Urothelium cell line (cell line): ENCODE measurements at regions not wholly inside any gene's neighbourhood (a gene's known extent, or its start where the extent isn't known, plus 50 kb on each side); places are given as distances from the start of the nearest gene placed in this dataset.

Experiments
- DNase-seq: peaks from one replicate; pipeline ENCODE4 v3.0.0; 2011; ENCODE audit warnings: low spot score, mixed read lengths
- FAIRE-seq: peaks from 2 replicates; lab custom pipeline; 2011; peaks lifted over from hg19 to GRCh38; lab: Jason Lieb, UNC

DNA sequence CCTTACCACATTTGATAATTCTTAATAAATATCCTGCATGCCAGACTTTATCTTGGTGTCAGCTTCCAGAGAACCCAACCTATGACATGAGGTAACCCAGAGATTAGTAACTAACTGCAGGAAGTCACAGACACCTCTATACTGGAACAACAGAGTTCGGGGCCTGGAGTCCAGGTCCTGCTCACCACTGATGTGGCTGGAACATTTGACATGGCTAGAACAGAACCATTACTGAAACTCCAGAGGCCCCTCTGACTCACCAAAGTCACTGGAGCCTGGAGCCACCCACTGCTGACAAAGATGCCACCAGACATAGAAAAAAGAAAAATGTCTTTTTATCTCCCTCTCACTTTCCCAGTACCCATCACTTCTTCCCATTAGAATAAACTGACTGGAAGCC is 403.7 kb downstream of the MID1IP1 start:
- no peak for FAIRE-seq

DNA sequence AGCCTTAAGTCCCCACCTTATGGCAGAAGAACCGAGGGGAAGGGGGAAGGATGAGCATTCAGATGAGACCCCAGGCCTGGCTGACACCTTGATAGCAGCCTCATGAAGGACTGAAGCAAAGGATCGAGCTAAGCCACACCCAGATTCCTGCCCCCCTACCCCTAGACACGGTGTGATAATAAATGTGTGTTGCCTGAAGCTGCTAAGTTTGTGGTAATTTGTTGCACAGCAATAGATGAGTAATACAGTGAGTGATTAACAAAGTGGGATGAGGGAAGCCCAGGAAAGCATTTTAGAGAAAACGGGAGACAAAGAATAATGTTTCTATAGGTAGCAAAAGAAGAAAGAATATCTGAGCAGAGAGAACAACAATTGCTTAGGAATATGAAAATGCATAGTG is 404.2 kb downstream of the MID1IP1 start:
- FAIRE-seq: no peak

More for the DNA sequence above, 403.7 kb downstream of the MID1IP1 start:
- DNase-seq: no peak

DNA sequence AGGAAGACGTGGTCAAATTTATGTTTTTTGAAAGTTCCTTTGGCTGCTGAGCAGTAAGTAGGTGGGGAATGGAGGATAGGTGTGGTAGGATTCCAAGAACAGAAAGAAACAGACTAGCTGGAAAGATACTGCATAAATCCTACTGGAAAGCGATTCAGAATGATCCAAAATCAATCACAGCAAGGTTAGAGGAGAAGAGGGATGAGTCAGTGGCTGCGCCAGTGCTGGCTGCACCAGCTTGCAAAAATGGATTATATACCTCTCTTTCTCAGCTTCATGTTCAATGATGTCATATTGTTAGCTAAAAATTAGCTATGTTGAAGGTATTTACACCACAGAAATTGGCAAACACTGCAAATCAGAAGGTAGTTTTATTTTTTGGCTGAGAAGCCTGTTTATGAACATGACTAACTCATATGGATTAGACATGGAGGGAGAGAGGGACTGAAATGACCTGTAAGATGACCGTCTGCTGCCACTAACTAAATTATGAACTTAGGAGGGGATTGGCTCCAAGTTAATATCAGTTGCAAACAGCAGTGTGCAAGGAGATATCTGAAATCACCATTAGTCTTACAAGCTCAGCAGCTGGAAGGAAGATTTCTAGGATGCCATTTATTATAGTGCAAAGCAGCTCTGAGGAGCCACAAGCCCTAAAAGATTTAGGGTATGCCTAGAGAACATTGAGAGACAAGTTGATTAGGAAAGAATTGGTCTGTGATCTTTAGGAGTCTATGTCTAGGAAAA is 405.3 kb downstream of the MID1IP1 start:
- no peak for DNase-seq
- no peak for FAIRE-seq

More for the DNA sequence above, 404.2 kb downstream of the MID1IP1 start:
- DNase-seq: no peak

DNA sequence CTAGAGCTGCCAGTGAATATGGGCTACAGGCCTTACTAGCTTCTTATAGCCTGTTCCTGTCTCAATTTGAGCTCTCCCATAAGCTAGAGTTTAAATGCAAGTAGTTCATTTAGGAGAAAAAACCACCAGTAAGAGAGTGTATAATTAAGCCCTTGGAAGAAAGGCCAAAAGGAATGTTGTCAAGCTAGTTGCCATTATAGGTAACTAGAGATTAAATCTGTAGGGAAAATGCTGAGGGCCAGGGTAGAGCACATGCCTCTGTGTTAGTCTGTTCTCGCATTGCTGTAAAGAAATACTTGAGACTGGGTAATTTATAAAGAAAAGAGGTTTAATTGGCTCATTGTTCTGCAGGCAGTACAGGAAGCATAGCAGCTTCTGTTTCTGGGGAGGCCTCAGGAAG is 410.2 kb downstream of the MID1IP1 start:
- no peak for FAIRE-seq

DNA sequence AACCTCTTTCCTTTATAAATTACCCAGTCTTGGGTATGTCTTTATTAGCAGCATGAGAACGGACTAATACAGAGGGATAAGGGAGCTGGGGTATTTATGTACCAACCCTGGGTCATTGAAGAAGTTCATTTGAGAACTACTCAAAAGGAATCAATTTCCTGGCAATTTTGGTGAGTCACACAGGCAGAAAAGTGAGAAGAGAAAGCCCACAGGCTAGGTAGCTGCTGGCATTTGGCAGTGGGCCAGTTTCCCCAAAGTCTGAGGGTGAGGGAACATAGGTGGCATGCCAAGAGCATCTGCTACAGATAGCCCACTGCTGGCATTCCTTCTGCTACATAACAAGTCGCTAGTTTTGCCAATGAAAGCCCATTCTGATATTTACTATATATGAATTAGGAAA is 411.2 kb downstream of the MID1IP1 start:
- DNase-seq: no peak
- FAIRE-seq: no peak

More for the DNA sequence above, 410.2 kb downstream of the MID1IP1 start:
- DNase-seq: no peak

DNA sequence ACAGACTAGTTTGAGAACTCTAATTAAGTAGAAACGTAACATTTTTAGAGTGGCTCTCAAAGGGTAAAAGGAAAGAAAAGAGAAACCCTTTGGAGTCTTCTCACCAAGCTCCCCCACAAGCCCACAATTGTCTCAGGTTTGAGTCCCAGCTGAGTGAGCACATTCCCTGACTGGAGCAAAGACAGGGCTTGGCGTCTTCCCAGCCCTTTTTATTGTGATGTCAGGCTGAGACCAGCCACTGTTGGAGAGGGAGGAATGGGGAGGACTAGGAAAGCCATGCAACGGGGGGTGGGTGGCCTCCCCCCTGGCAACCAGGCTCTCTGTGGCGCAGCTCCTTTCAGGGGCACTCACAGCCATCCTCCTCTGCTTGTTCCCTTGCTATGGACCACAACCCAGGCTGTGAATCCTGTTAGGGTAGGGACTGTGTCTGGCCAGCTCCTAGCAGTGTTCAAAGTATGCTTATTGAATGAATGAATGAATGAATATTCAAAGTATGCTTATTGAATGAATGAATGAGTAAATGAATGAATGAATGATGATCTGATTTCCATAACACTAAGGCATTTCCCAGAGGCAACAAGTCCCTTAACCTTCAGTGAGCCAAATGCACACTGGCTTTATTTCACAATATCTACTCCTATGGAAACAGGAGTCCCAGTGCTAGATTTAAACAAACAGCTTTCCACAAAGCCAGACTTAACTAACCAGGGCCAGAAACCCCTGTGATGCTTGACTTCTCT is 413.3 kb downstream of the MID1IP1 start:
- FAIRE-seq (no peak), DNase-seq (no peak)

DNA sequence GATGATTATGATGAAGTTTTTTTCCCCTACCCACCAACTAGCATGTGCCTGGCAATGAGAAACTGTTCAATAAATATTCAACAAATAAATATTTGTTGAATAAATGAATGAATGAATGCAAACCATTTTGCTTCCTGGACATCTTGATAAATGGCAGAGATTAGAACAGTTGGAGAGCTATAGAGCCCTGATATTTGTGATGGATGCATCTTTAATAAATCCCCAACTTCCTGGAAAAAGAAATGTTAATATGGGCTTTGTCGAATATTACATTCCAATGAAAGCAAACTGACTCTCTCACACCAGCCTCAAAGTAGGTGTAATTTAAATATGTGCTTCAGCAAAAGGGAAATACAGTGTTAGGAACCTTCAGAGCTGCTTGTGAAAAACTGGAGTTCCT is 419.7 kb downstream of the MID1IP1 start:
- FAIRE-seq (no peak), DNase-seq (no peak)

DNA sequence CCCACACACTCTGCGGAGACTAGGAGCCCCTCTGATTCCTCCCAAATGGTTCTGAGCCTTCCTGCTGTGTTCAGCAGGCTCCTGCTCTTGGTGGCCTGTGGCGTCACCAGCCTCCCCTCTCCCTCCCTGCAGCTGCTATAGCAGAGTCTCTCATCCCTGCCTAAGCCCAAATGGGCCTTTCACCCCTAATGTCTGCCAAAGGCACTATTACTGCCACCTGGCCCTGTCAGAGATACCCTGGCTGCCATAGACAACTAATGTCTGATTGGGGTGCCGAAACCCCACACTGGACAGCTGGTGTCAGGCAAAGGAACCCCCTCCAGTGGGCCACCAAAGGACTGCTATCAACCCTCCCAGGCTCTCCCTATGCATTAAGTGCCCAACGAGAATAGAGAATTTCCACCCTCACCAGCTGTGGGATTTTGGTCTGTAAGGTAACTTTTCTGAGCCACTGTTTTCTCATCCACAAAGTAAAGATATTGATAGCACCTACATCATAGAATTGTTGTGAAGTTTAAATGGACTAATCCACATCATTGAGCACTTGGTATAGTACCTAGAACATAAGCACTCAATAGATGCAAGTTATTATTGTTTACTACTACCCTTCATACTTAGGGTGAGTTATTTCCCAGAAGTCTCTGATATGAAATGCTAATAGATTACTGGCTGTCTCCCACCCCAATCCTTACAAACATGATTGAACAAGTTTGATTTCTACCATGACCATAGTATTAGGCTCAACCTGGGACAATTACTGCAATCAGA is 421.3 kb downstream of the MID1IP1 start:
- DNase-seq (no peak), FAIRE-seq (no peak)

DNA sequence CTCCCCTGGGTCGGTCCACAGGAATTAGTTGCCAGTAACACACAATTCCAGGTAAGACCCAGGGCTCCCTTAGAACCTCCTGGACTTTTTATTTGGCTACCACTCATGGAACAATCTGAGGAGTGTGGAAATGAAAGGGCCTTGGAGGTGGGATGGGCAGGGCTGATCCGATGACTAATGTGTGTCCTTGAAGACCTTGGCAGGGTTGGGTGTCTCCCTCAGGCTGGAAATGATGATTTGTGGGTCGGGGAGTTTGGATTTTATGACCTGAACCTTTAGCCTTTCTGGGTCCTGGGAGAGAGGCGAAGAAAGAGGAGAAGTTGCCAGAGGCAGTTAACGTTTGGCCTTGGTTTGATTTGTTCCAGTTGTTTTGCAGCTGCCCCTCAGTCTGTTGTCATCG is 425.0 kb downstream of the MID1IP1 start:
- FAIRE-seq (no peak), DNase-seq (no peak)

DNA sequence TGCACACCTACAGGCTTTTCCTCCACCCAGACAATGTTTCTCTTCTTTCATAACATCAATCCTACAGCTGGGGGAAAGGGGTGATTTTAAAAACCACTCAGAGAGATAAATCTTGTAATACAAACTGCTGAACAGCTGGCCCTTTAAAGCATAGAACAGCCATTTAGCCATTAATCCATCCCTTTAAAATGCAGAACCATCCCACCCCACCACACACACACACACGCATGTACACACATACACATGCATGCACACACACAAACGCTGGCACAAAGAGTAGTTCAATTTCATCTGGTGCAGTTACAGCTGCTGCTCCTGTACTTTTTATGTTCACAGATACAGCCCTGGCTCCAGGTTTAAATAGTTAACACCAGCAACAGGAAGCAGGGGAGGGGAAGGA is 426.1 kb downstream of the MID1IP1 start:
- DNase-seq (no peak), FAIRE-seq (no peak)

DNA sequence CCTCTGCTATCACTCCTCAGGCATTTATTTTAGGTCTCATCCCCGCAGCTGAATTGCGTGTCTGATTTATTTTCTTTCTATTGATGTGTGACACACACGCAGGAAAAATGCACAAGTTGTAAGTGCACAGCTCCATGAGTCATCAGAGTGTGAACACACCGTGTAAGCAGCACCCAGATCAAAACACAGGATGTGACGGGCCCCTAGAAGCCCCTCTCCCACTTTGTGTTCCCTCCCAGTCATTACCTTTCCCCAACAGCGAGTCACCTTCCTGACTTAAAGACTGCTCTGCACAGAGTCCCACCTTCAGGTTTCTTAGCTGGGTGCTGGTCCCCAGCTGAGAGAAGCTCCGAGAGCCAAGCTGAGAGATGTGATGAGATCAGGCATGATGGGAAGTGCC is 436.7 kb downstream of the MID1IP1 start:
- FAIRE-seq (no peak), DNase-seq (no peak)

DNA sequence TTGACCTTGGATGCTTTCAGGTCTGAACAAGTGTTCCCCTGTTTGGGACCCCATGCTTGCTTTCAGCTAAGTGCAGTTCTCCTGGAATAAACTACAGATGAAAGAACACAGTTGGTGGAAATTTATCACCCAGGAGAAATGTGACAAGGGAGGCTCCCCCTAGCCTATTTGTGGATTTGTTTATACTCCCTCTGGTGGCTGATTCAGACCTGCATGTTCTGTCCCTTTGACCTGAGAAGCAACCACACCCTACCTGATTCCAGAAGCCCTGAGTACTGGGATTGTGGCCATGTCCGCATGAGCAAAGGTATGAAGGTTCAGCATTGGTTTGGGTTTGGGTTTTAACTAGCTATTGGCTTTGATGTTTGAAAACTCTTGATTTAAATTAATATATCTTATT is 440.9 kb downstream of the MID1IP1 start:
- DNase-seq: peak; percentile 26
- FAIRE-seq: no peak

DNA sequence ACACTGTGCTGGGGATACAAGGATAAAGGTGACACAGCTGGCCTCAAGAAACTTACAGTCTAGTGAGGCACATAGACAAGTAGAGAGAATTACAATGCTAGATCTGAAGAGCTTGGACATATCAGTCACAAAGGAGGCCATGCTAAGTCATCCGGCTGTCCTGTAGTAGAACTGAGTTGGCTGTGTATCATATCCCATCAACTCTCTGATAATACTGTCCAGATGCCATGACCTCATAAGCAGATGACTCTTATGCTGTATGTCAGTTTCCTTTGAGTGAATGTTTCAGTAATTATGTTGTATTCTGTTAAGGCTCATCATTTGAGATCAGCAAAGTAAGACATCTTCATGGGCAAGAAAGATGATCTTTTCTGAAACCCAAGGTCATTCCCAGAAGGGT is 442.9 kb downstream of the MID1IP1 start:
- no peak for FAIRE-seq

DNA sequence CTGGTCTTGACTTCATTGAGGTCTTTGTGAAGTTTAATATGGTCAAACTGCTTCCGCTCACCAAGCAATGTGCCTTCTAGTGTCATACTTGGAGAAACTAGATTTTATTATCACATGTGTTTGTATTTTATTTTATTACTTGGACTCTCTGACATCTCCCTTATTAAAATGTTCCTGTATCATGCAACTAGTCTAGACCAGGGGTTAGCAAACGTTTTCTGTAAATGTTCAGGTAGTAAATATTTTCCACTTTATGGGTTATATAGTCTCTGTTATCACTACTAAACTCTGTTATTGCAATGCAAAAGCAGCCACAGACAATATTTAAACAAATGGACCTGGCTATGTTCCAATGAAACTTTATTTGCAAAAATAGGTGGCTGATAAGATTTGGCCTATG is 443.8 kb downstream of the MID1IP1 start:
- no peak for DNase-seq
- FAIRE-seq: no peak

More for the DNA sequence above, 442.9 kb downstream of the MID1IP1 start:
- no peak for DNase-seq

DNA sequence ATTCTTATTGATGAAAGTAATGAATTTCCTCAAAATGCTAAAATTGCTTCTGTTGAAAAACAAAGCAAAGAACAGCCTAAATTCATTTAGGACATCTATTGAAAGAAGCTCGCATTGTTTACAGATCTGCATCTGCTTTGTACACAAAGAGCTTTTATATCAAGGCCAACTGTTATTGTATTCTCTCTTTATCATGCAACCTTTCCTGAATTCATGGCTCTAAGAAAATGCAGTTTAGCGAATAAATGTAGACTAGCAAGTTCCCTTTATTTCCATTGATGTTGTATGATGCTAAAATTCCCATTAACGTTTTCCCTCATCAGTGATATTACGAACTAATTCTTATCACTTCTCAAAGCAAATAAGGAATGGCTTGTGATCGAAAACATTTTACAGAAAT is 446.3 kb downstream of the MID1IP1 start:
- FAIRE-seq: no peak
- no peak for DNase-seq

DNA sequence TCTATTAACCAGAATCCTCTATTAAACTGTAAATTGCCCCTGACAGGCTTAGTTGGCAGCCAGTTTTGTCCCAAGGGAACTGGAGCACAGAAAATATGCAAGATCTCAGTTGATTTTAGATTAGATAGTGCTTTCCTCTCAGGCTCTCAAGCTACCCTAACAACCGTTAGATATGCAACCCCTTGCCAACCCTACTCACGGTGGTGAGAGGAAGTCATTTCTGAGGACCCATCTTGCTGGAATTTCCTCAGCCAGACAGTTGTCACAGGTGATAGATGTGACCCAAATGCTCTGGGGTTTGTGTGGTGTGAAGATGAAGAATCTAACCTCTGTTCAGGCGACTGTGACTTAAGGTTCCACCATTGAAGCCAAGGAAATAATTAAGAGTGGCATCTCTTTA is 447.1 kb downstream of the MID1IP1 start:
- DNase-seq (no peak), FAIRE-seq (no peak)

DNA sequence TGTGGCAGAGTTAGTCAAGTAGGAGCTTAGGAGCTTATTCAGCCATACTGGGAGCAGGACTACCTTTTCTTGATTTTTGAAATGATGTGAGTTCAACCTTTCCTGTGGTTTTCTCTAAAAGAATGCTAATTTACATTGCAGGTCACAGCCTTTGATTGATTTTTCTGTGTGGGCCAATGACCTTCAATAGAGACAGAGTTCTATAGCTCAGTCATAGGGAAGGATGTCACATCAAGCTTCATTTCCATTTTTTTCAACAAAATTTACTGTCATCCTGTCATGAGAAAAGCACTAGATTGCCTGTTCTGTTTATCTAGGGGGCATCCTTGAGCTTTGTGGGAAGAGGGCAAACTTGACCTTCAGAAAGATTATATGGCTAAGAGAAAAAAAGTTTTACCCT is 448.7 kb downstream of the MID1IP1 start:
- FAIRE-seq: no peak
- no peak for DNase-seq

DNA sequence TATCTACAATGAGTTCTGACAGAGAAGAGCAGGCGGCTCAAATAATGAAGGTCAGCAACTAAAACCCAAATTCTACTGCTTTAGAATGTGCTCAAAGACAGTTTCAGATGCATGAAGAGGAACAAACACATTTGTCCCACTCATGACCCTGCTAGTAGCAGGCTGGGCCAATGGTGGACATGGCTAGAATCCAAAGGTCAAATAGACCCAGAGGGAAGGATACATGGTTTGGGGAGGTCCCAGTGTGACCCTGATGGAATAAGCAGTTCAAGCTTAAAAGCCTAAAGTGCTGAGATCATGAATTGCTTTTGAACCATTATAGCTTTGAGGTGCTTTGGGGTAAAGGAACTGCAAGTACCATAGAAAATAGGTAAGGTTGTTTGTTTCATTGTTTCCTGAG is 450.7 kb downstream of the MID1IP1 start:
- no peak for FAIRE-seq
- no peak for DNase-seq

DNA sequence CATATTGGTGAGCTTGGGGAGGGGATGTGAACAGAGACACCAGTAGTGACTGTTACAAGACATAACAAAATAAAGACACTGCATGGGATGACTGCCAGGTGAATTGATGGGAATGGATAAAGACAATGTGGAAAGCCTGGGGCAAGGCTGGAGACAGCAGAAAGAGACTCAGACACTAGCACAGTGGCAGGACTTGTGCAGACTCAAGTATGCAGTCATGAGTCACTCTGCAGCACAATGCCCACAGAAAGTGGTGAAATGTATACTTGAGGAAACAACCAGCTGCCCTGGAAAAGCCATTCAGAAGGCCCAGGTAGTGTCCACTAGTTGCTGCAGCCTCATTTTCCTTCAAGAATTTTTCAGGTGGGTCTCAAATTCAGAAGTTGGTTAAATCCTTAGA is 452.3 kb downstream of the MID1IP1 start:
- DNase-seq (peak; percentile 3), FAIRE-seq (no peak)

DNA sequence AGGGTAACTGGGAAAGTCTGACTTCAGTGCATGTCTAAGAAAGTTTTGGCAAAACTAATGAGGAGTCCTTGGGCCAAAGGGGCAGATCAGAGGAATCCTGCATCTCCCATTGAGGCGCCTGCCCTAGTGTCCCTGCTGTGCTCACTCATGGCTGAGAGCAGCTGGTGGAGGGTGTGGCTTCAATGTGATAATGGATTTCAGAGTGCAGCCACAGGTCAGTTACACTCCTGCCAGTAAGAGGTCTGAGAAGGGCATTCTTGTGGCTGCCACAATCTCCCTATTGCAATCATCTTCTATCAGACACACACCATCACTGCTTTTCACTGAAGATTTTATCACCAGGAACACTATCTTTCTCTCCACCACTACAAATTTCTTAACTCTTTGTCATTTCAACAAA is 457.1 kb downstream of the MID1IP1 start:
- DNase-seq (no peak), FAIRE-seq (no peak)

DNA sequence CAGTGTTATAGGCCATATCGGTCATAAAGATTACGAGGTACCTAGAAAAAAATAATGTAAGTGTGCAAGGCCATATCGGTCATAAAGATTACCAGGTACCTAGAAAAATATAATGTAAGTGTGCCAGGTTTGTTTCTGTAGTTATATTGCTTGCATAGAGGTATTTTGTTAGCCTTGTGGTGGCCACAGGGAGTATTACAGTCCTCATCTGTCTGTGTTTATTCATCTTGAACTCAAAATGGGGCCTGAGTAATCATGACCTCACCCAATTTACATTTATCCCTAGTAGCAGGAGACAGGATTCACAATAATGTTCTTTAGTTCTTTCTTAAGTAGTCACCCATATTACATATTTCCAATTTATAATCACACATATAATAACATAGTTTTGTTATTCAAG is 459.7 kb downstream of the MID1IP1 start:
- FAIRE-seq (no peak), DNase-seq (no peak)
